ENCODE measurements at regions not wholly inside any gene's neighbourhood (a gene's known extent, or its start where the extent isn't known, plus 50 kb on each side); places are given as distances from the start of the nearest gene placed in this dataset.
A peak's percentile ranks its signal among the peaks of the same experiment; 100 is the strongest.

- H3K27me3 ChIP-seq (ENCODE audit: control insufficient read depth in 2 of 2, insufficient read depth in 2 of 2, low read length in 2 of 2) = no peaks in the 10 kb centered on the region
- ATAC-seq (no peak), DNase-seq (ENCODE audit: extremely low read depth in 1 of 4, low spot score in 3 of 4) (no peak), FAIRE-seq (no peak)
- H3K27ac ChIP-seq (ENCODE audit: extremely low read depth, low read depth, low read length) = no peak overlapping the region
- H3K36me3 ChIP-seq (ENCODE audit: control insufficient read depth, insufficient read depth, low read length) = no peaks in the 10 kb centered on the region
- no peaks in the 10 kb centered on the region for H3K79me2 ChIP-seq (ENCODE audit: control insufficient read depth, insufficient read depth, low read length)
- no TSS peak for BruUV-seq (replicated peaks)
- H4K20me1 ChIP-seq (replicated peaks; ENCODE audit: control insufficient read depth, insufficient read depth, low read length) = no peaks in the 10 kb centered on the region
- intact Hi-C loops (cut with micrococcal nuclease) = no loop called here
- no peaks in the 10 kb centered on the region for H3K4me1 ChIP-seq (replicated peaks in 1 of 2; ENCODE audit: control insufficient read depth in 2 of 2, insufficient read depth in 2 of 2, low read length in 2 of 2)
- in situ Hi-C loops (cut with MboI) = no loop called here
- H2AFZ ChIP-seq (ENCODE audit: low read depth, low read length) = no peak overlapping the region
- no peaks in the 10 kb centered on the region for H3K9me3 ChIP-seq (replicated peaks; ENCODE audit: control insufficient read depth, insufficient read depth, low read depth, low read length)
- 0% methylated on average over 1 of the region's 1 CpG for WGBS (ENCODE audit: insufficient coverage, low coverage, missing lambda C conversion rate)
- H3K9me1 ChIP-seq (ENCODE audit: control insufficient read depth, insufficient read depth, low read length) = no peaks in the 10 kb centered on the region
- H3K9ac ChIP-seq (ENCODE audit: insufficient read depth in 1 of 2, low read depth in 2 of 2, low read length in 2 of 2) = no peak overlapping the region
- CTCF ChIA-PET (ENCODE audit: low intra/inter-chr PET ratio) = no interaction called here
- no peak overlapping the region for H3K4me2 ChIP-seq (ENCODE audit: insufficient read depth, low read length)
- no peak overlapping the region for H3K4me3 ChIP-seq
- TF ChIP-seq KLF16 (IDR thresholded peaks at IDR 0.05) = no peak
- TF ChIP-seq ZNF449 (CRISPR knock-in tag; IDR thresholded peaks at IDR 0.05) = 0 out of 2 replicates have a peak, but pooled peaks have one; percentile 44
- TF ChIP-seq PHF21A (IDR thresholded peaks at IDR 0.05; ENCODE audit: borderline replicate concordance, low read depth) = no peak
- 0 out of 2 replicates have a peak, but pooled peaks have one; percentile 11 for TF ChIP-seq NFIC (IDR thresholded peaks at IDR 0.05)
- peak; percentile 59 for TF ChIP-seq L3MBTL2 (IDR thresholded peaks at IDR 0.05)
- 0 out of 2 replicates have a peak, but pooled peaks have one; percentile 47 for TF ChIP-seq ZNF79 (CRISPR knock-in tag; IDR thresholded peaks at IDR 0.05; ENCODE audit: low read depth)
- TF ChIP-seq ZNF197 (CRISPR knock-in tag; IDR thresholded peaks at IDR 0.05; ENCODE audit: low read depth) = peak; percentile 48; the same call in 1 of the 2 replicates
- no peak for TF ChIP-seq DACH1 (IDR thresholded peaks at IDR 0.05; ENCODE audit: partially characterized antibody)
- POLR2A ChIA-PET = no interaction called here
Measured at GRCh38 chr3:187456250-187456649, 88.1 kb downstream of the RTP4 start.

Measured in K562 (cell line).